ENCODE measurements at regions not wholly inside any gene's neighbourhood (a gene's known extent, or its start where the extent isn't known, plus 50 kb on each side); places are given as distances from the start of the nearest gene placed in this dataset.
"Not testable (repeated sequence)": the region's sequence is repeated elsewhere in the genome, so short reads cannot be mapped to it uniquely, and the experiment has no call there.

DNA sequence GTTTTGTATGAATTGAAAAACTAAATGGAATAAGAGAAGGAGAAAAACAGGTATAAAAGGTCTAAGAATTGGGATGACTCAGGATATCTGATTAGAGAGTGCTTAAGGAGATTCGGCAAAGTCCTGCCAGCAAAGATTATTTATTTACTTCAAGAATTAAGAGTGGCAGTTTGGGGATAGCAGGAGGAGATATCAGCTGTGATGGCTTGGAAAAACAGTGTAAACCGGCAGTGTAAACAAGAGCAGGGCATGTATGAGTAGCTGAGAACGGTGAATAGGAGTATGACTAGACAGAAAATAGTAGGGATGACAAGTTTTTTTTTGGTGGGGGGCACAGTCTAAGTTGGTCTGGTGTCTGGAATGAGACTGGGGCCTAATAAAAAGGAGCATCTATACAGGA is 231.9 kb upstream of the DUSP10 start:
- not testable (repeated sequence) for H3K9ac ChIP-seq (ENCODE audit: low read length); H3K4me1 ChIP-seq (ENCODE audit: low read length); H3K4me2 ChIP-seq (ENCODE audit: low read depth, low read length, poor library complexity, severe bottlenecking); H3K4me3 ChIP-seq (ENCODE audit: low read length); H3K9me2 ChIP-seq (replicated peaks; ENCODE audit: insufficient read depth, low read length); H2AFZ ChIP-seq (ENCODE audit: low read length); H3K9me3 ChIP-seq (ENCODE audit: low read length); H3K27ac ChIP-seq (ENCODE audit: low read length); H3K36me3 ChIP-seq (ENCODE audit: insufficient read depth, low read length); H3K79me2 ChIP-seq (ENCODE audit: low read length); H4K20me1 ChIP-seq (ENCODE audit: insufficient read depth, low read depth, low read length); DNase-seq; H3K27me3 ChIP-seq (ENCODE audit: low read length)

DNA sequence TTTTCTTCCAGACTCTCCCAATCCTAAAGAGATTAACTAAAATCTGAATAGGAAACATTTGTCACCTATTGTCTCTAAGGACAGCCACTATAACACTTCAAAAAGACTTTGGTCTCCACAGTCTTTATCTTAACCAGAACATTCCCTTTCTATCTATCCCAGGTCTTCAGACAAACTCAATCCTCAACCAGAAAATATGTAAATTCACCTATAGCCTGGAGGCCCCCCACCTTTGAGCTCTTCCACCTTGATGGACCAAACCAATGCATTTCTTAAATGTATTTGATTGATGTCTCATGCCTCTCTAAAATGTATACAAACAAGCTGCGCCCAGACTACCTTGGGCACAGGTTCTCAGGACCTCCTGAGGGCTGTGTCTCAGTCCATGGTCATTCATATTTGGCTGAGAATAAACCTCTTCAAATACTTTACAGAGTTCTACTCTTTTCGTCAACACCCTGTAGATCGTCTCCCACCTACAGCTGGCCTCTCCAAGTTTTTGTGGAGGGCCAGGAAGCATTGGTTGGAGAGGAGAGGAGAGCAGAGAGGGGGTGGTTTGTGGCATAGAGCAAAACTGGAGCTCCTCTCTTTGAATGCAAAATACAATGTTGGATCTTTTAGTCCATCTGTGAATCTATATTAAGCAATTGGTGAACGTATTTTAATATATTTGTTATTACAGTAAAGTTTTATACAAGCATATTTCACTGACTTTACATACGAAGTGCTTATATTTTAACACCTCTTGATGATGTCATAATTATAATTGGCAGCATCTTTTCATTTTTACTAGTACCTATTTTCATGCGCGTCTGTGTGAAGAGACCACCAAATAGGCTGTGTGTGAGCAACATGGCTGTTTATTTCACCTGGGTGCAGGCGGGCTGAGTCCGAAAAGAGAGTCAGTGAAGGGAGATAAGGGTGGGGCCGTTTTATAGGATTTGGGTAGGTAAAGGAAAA is 230.7 kb upstream of the DUSP10 start:
- H3K9ac ChIP-seq (ENCODE audit: low read length): no peak overlapping the region
- no peaks in the 10 kb centered on the region for H3K4me1 ChIP-seq (ENCODE audit: low read length)
- H2AFZ ChIP-seq (ENCODE audit: low read length): no peak overlapping the region
- H3K4me3 ChIP-seq (ENCODE audit: low read length): no peak overlapping the region
- no peaks in the 10 kb centered on the region for H3K27me3 ChIP-seq (ENCODE audit: low read length)
- H3K79me2 ChIP-seq (ENCODE audit: low read length): no peaks in the 10 kb centered on the region
- DNase-seq: no peak
- H3K27ac ChIP-seq (ENCODE audit: low read length): no peak overlapping the region
- H3K4me2 ChIP-seq (ENCODE audit: low read depth, low read length, poor library complexity, severe bottlenecking): no peak overlapping the region
- no peaks in the 10 kb centered on the region for H3K36me3 ChIP-seq (ENCODE audit: insufficient read depth, low read length)
- no peaks in the 10 kb centered on the region for H3K9me2 ChIP-seq (replicated peaks; ENCODE audit: insufficient read depth, low read length)
- H3K9me3 ChIP-seq (ENCODE audit: low read length): no peaks in the 10 kb centered on the region
- H4K20me1 ChIP-seq (ENCODE audit: insufficient read depth, low read depth, low read length): no peaks in the 10 kb centered on the region

DNA sequence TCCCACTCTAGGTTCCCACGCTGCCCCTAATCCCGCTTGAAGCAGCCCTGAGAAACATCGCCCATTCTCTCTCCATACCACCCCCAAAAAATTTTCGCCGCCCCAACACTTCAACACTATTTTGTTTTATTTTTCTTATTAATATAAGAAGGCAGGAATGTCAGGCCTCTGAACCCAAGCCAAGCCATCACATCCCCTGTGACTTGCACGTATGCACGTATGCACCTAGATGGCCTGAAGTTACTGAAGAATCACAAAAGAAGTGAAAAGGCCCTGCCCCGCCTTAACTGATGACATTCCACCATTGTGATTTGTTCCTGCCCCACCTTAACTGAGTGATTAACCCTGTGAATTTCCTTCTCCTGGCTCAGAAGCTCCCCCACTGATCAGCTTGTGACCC is 229.1 kb upstream of the DUSP10 start:
- not testable (repeated sequence) for H3K4me1 ChIP-seq (ENCODE audit: low read length); H4K20me1 ChIP-seq (ENCODE audit: insufficient read depth, low read depth, low read length); H3K9me2 ChIP-seq (replicated peaks; ENCODE audit: insufficient read depth, low read length); H3K9me3 ChIP-seq (ENCODE audit: low read length); H3K27ac ChIP-seq (ENCODE audit: low read length); H3K27me3 ChIP-seq (ENCODE audit: low read length); H2AFZ ChIP-seq (ENCODE audit: low read length); H3K79me2 ChIP-seq (ENCODE audit: low read length); DNase-seq; H3K9ac ChIP-seq (ENCODE audit: low read length); H3K4me3 ChIP-seq (ENCODE audit: low read length); H3K4me2 ChIP-seq (ENCODE audit: low read depth, low read length, poor library complexity, severe bottlenecking); H3K36me3 ChIP-seq (ENCODE audit: insufficient read depth, low read length)

DNA sequence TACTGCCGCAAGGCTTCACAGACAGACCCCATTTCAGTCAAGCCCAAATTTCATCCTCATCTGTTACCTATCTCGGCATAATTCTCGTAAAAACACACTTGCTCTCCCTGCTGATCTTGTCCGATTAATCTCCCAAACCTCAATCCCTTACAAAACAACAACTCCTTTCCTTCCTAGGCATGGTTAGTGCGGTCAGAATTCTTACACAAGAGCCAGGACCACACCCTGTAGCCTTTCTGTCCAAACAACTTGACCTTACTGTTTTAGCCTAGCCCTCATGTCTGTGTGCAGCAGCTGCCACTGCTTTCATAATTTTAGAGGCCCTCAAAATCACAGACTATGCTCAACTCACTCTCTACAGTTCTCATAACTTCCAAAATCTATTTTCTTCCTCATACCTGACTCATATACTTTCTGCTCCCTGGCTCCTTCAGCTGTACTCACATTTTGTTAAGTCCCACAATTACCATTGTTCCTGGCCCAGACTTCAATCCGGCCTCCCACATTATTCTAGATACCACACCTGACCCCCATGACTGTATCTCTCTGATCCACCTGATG is 227.5 kb upstream of the DUSP10 start:
- not testable (repeated sequence) for H3K4me2 ChIP-seq (ENCODE audit: low read depth, low read length, poor library complexity, severe bottlenecking); H2AFZ ChIP-seq (ENCODE audit: low read length); H3K9me2 ChIP-seq (replicated peaks; ENCODE audit: insufficient read depth, low read length); H3K4me3 ChIP-seq (ENCODE audit: low read length); H3K79me2 ChIP-seq (ENCODE audit: low read length); DNase-seq; H3K27ac ChIP-seq (ENCODE audit: low read length); H4K20me1 ChIP-seq (ENCODE audit: insufficient read depth, low read depth, low read length); H3K27me3 ChIP-seq (ENCODE audit: low read length); H3K36me3 ChIP-seq (ENCODE audit: insufficient read depth, low read length); H3K4me1 ChIP-seq (ENCODE audit: low read length); H3K9me3 ChIP-seq (ENCODE audit: low read length); H3K9ac ChIP-seq (ENCODE audit: low read length)

DNA sequence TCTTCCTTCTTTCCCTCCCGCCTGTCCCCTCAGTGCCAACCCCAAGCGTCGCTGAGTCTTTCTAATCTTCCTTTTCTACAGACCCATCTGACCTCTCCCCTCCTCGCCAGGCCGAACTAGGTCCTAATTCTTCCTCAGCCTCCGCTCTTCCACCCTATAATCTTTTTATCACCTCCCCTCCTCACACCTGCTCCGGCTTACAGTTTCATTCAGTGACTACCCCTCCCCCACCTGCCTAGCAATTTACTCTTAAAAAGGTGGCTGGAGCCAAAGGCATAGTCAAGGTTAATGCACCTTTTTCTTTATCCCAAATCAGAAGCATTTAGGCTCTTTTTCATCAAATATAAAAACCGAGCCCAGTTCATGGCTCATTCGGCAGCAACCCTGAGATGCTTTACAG is 225.6 kb upstream of the DUSP10 start:
- not testable (repeated sequence) for H3K36me3 ChIP-seq (ENCODE audit: insufficient read depth, low read length); H3K4me3 ChIP-seq (ENCODE audit: low read length); H3K9me3 ChIP-seq (ENCODE audit: low read length); H3K79me2 ChIP-seq (ENCODE audit: low read length); H3K4me1 ChIP-seq (ENCODE audit: low read length); H3K27me3 ChIP-seq (ENCODE audit: low read length); H3K9ac ChIP-seq (ENCODE audit: low read length); H4K20me1 ChIP-seq (ENCODE audit: insufficient read depth, low read depth, low read length); H3K9me2 ChIP-seq (replicated peaks; ENCODE audit: insufficient read depth, low read length); DNase-seq; H3K4me2 ChIP-seq (ENCODE audit: low read depth, low read length, poor library complexity, severe bottlenecking); H3K27ac ChIP-seq (ENCODE audit: low read length); H2AFZ ChIP-seq (ENCODE audit: low read length)

DNA sequence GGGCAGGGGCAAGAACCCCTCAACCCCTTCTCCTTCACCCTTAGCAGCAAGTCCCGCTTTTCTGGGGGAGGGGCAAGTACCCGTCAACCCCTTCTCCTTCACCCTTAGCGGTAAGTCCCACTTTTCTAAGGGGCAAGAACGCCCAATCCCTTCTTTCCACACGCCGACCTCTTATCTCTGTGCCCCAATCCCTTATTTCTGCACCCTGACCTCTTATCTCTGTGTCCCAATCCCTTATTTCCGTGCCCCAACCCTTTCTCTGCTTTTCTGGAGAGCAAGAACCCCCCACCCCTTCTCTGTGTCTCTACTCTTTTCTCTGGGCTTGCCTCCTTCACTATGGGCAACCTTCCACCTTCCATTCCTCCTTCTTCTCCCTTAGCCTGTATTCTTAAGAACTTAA is 225.0 kb upstream of the DUSP10 start:
- not testable (repeated sequence) for H3K9me3 ChIP-seq (ENCODE audit: low read length); H2AFZ ChIP-seq (ENCODE audit: low read length); H4K20me1 ChIP-seq (ENCODE audit: insufficient read depth, low read depth, low read length); H3K36me3 ChIP-seq (ENCODE audit: insufficient read depth, low read length); H3K4me1 ChIP-seq (ENCODE audit: low read length); H3K27ac ChIP-seq (ENCODE audit: low read length); H3K9ac ChIP-seq (ENCODE audit: low read length); H3K9me2 ChIP-seq (replicated peaks; ENCODE audit: insufficient read depth, low read length); H3K4me3 ChIP-seq (ENCODE audit: low read length); DNase-seq; H3K27me3 ChIP-seq (ENCODE audit: low read length); H3K4me2 ChIP-seq (ENCODE audit: low read depth, low read length, poor library complexity, severe bottlenecking); H3K79me2 ChIP-seq (ENCODE audit: low read length)

DNA sequence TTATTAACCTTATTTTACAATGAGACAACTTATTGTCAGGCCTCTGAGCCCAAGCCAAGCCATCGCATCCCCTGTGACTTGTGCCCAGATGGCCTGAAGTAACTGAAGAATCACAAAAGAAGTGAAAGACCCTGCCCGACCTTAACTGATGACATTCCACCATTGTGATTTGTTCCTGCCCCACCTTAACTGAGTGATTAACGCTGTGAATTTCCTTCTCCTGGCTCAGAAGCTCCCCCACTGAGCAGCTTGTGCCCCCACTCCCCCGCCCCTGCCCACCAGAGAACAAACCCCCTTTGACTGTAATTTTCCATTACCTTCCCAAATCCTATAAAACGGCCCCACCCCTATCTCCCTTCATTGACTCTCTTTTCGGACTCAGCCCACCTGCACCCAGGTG is 224.0 kb upstream of the DUSP10 start:
- not testable (repeated sequence) for H3K9ac ChIP-seq (ENCODE audit: low read length); H3K79me2 ChIP-seq (ENCODE audit: low read length); H3K9me3 ChIP-seq (ENCODE audit: low read length); H3K9me2 ChIP-seq (replicated peaks; ENCODE audit: insufficient read depth, low read length); H2AFZ ChIP-seq (ENCODE audit: low read length); H3K4me2 ChIP-seq (ENCODE audit: low read depth, low read length, poor library complexity, severe bottlenecking); H3K27ac ChIP-seq (ENCODE audit: low read length); H3K4me1 ChIP-seq (ENCODE audit: low read length); H3K4me3 ChIP-seq (ENCODE audit: low read length); DNase-seq; H3K27me3 ChIP-seq (ENCODE audit: low read length); H4K20me1 ChIP-seq (ENCODE audit: insufficient read depth, low read depth, low read length); H3K36me3 ChIP-seq (ENCODE audit: insufficient read depth, low read length)

DNA sequence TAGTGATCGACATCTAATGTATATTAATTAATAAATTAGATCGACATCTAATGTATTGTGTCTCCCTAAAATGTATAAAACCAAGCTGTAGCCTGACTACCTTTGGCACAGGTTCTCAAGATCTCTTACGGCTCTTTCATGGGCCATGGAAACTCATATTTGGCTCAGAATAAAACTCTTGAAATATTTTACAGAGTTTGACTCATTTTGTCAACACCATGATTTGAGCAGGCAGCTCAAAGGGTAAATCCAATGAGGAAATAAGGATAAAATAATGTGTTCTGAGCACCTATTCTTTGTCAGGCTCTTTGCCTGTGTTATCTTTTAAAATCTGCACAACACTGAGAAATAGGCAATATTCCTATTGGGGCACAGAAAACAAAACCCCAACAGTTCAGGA is 223.4 kb upstream of the DUSP10 start:
- no peaks in the 10 kb centered on the region for H3K36me3 ChIP-seq (ENCODE audit: insufficient read depth, low read length)
- H4K20me1 ChIP-seq (ENCODE audit: insufficient read depth, low read depth, low read length): no peaks in the 10 kb centered on the region
- no peaks in the 10 kb centered on the region for H3K27me3 ChIP-seq (ENCODE audit: low read length)
- no peak overlapping the region for H2AFZ ChIP-seq (ENCODE audit: low read length)
- H3K4me1 ChIP-seq (ENCODE audit: low read length): no peaks in the 10 kb centered on the region
- no peak overlapping the region for H3K9ac ChIP-seq (ENCODE audit: low read length)
- H3K79me2 ChIP-seq (ENCODE audit: low read length): no peaks in the 10 kb centered on the region
- H3K4me2 ChIP-seq (ENCODE audit: low read depth, low read length, poor library complexity, severe bottlenecking): no peak overlapping the region
- no peak overlapping the region for H3K27ac ChIP-seq (ENCODE audit: low read length)
- no peak for DNase-seq
- no peaks in the 10 kb centered on the region for H3K9me2 ChIP-seq (replicated peaks; ENCODE audit: insufficient read depth, low read length)
- no peak overlapping the region for H3K4me3 ChIP-seq (ENCODE audit: low read length)
- no peaks in the 10 kb centered on the region for H3K9me3 ChIP-seq (ENCODE audit: low read length)

Data from Karpas-422 (cell line).